Keratinocyte (primary cell): ENCODE measurements at regions not wholly inside any gene's neighbourhood (a gene's known extent, or its start where the extent isn't known, plus 50 kb on each side); places are given as distances from the start of the nearest gene placed in this dataset.

Experiments used
- DNase-seq: peaks from one replicate; pipeline ENCODE4 v3.0.0-alpha.2; 2011; ENCODE audit warnings: low read depth, missing footprints, low spot score
- FAIRE-seq: peaks from 2 replicates; lab custom pipeline; 2011; peaks lifted over from hg19 to GRCh38; lab: Jason Lieb, UNC
- H2AFZ ChIP-seq: 2 replicates; pipeline ENCODE4 v1.6.0; 2012; ENCODE audit warnings: low read length, control low read depth, inconsistent platforms; ENCODE audit not compliant: control insufficient read depth
- H3K27ac ChIP-seq: 2 replicates; pipeline ENCODE4 v1.5.1; 2011; ENCODE audit warnings: low read length; ENCODE audit not compliant: control insufficient read depth, insufficient read depth
- H3K27me3 ChIP-seq: 3 replicates; pipeline ENCODE4 v1.6.0; 2011; ENCODE audit warnings: low read length; ENCODE audit not compliant: control insufficient read depth, insufficient read depth; ENCODE audit errors: extremely low read depth
- H3K36me3 ChIP-seq, 2 experiments: 2 replicates in 1 of 2; 3 replicates in 1 of 2; pipeline ENCODE4 v1.5.1; 2011; ENCODE audit warnings: low read length in 2 of 2, mild to moderate bottlenecking in 1 of 2; ENCODE audit not compliant: control insufficient read depth in 2 of 2, insufficient read depth in 2 of 2; ENCODE audit errors: extremely low read depth in 1 of 2
- H3K4me1 ChIP-seq: 3 replicates; pipeline ENCODE4 v1.5.1; 2011; ENCODE audit warnings: low read length; ENCODE audit not compliant: control insufficient read depth, insufficient read depth; ENCODE audit errors: extremely low read depth
- H3K4me2 ChIP-seq: 3 replicates; pipeline ENCODE4 v1.6.0; 2011; ENCODE audit warnings: low read depth, low read length; ENCODE audit not compliant: control insufficient read depth, insufficient read depth; ENCODE audit errors: extremely low read depth
- H3K4me3 ChIP-seq, 3 experiments: fragments of 200-600 bp in 1 of 3; sonication (generic) in 1 of 3; 2 replicates in 2 of 3; 3 replicates in 1 of 3; pipeline ENCODE4 v1.5.1; 2011 to 2016; ENCODE audit warnings: low read length in 3 of 3, mild to moderate bottlenecking in 3 of 3, control low read depth in 2 of 3, inconsistent platforms in 1 of 3, low read depth in 1 of 3, mixed read lengths in 1 of 3, mixed run types in 1 of 3, moderate library complexity in 1 of 3; ENCODE audit not compliant: control insufficient read depth in 2 of 3, insufficient read depth in 2 of 3; ENCODE audit errors: extremely low read depth in 1 of 3
- H3K79me2 ChIP-seq: 2 replicates; pipeline ENCODE4 v1.6.0; 2012; ENCODE audit warnings: low read length; ENCODE audit not compliant: control insufficient read depth, insufficient read depth
- H3K9ac ChIP-seq: 3 replicates; pipeline ENCODE4 v1.6.0; 2011; ENCODE audit warnings: low read length; ENCODE audit not compliant: control insufficient read depth, insufficient read depth; ENCODE audit errors: extremely low read depth
- H3K9me1 ChIP-seq: 3 replicates; pipeline ENCODE4 v1.6.0; 2011; ENCODE audit warnings: low read length; ENCODE audit not compliant: control insufficient read depth, insufficient read depth; ENCODE audit errors: extremely low read depth
- H3K9me3 ChIP-seq: 2 replicates; pipeline ENCODE4 v1.5.1; 2012; ENCODE audit warnings: low read depth, low read length; ENCODE audit not compliant: control insufficient read depth
- H4K20me1 ChIP-seq: 3 replicates; pipeline ENCODE4 v1.6.0; 2011; ENCODE audit warnings: low read length; ENCODE audit not compliant: control insufficient read depth, insufficient read depth; ENCODE audit errors: extremely low read depth
- EZH2 ChIP-seq: IDR thresholded peaks from one replicate; pipeline ENCODE4 v1.6.1; 2012; ENCODE audit warnings: inconsistent platforms, mild to moderate bottlenecking, low read length, moderate library complexity
- dilution Hi-C: fragments of 300-500 bp; cut with MboI; formaldehyde crosslinking; loops from one replicate; pipeline ENCODE4 v1.7.0; 2020; ENCODE audit warnings: low sequenced_read_pairs; ENCODE audit not compliant: extremely low pct_ligation_motif_present
- TF ChIP-seq, protein P1 (sequence below), 3 experiments: IDR thresholded peaks in 1 of 3; conservative IDR thresholded peaks in 1 of 3; optimal IDR thresholded peaks in 1 of 3; 2 replicates in 2 of 3; 3 replicates in 1 of 3; pipeline versions ENCODE3 to v1.5.1; 2011; ENCODE audit warnings: low read length in 3 of 3, mild to moderate bottlenecking in 3 of 3, moderate library complexity in 2 of 3, control low read depth in 1 of 3, inconsistent platforms in 1 of 3; ENCODE audit not compliant: insufficient read depth in 2 of 3; ENCODE audit errors: extremely low read depth in 1 of 3

DNA sequence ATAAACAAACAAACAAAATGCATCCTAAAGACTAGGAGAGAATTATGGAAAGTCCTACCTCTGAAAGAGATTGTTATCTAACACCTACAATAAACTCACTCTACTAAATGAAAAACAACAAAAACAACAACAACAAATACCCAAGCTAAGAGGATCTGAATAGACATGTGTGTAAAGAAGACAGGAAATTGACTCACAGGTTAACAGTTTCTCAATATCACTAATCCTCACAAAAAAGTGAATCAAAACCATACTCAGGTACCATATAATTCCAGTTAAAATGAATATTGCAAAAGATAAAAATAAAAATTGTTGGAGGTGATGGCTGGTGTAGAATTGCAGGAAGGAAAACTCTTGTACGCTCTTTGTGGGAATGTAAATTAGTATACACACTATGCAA is 110.4 kb upstream of the TOP3B start:
- Histone ChIP-seq H3K9me3 (no peaks in the 10 kb centered on the region), H3K4me1 (peaks cover 11% of the 10 kb centered on the region), H4K20me1 (no peaks in the 10 kb centered on the region), H3K27me3 (peaks cover 3% of the 10 kb centered on the region), H3K9ac (no peak overlapping the region), H3K79me2 (no peaks in the 10 kb centered on the region), H3K36me3 (no peaks in the 10 kb centered on the region), H3K4me2 (no peak overlapping the region), H3K27ac (no peak overlapping the region), H2AFZ (no peak overlapping the region), H3K4me3 (no peak overlapping the region), H3K9me1 (no peaks in the 10 kb centered on the region)
- dilution Hi-C loops = no loop called here
- no peak for DNase-seq
- FAIRE-seq = no peak
- no peak for TF ChIP-seq EZH2
- TF ChIP-seq, protein P1, sequence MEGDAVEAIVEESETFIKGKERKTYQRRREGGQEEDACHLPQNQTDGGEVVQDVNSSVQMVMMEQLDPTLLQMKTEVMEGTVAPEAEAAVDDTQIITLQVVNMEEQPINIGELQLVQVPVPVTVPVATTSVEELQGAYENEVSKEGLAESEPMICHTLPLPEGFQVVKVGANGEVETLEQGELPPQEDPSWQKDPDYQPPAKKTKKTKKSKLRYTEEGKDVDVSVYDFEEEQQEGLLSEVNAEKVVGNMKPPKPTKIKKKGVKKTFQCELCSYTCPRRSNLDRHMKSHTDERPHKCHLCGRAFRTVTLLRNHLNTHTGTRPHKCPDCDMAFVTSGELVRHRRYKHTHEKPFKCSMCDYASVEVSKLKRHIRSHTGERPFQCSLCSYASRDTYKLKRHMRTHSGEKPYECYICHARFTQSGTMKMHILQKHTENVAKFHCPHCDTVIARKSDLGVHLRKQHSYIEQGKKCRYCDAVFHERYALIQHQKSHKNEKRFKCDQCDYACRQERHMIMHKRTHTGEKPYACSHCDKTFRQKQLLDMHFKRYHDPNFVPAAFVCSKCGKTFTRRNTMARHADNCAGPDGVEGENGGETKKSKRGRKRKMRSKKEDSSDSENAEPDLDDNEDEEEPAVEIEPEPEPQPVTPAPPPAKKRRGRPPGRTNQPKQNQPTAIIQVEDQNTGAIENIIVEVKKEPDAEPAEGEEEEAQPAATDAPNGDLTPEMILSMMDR (optimal IDR thresholded peaks at IDR 0.05 in 1 of 3, IDR thresholded peaks at IDR 0.05 in 1 of 3, conservative IDR thresholded peaks at IDR 0.05 in 1 of 3; ENCODE audit: extremely low read depth in 1 of 3, insufficient read depth in 2 of 3, low read length in 3 of 3) = no peak

DNA sequence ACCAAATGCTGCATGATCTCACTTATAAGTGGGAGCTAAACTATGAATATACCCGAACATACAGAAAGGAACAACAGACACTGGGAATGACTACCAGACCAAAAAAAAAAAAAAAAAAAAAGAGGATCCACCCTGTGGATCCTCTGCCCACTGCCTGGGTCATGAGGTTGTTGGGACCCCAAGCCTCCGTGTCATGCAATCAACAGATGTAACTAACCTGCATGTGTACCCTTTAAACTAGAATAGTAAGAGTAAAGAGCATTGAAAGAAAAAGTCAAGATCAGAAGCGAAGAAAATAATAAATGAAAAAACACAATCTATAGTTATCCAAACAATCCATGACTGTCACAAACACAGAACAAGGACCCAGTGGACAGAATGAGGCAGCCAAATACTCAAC is 109.5 kb upstream of the TOP3B start:
- H3K9me3 ChIP-seq = no peaks in the 10 kb centered on the region
- no peak overlapping the region for H3K4me2 ChIP-seq
- H3K27ac ChIP-seq = no peak overlapping the region
- H3K9ac ChIP-seq = no peak overlapping the region
- H3K27me3 ChIP-seq = peaks cover 3% of the 10 kb centered on the region
- no peaks in the 10 kb centered on the region for H3K36me3 ChIP-seq
- no peaks in the 10 kb centered on the region for H4K20me1 ChIP-seq
- no peak for TF ChIP-seq EZH2
- TF ChIP-seq, protein P1 (optimal IDR thresholded peaks at IDR 0.05 in 1 of 3, IDR thresholded peaks at IDR 0.05 in 1 of 3, conservative IDR thresholded peaks at IDR 0.05 in 1 of 3; ENCODE audit: extremely low read depth in 1 of 3, insufficient read depth in 2 of 3, low read length in 3 of 3) = no peak
- no peak for FAIRE-seq
- dilution Hi-C loops = no loop called here
- H3K4me1 ChIP-seq = peaks cover 11% of the 10 kb centered on the region
- H3K9me1 ChIP-seq = no peaks in the 10 kb centered on the region
- no peak for DNase-seq
- H2AFZ ChIP-seq = no peak overlapping the region
- H3K4me3 ChIP-seq = no peak overlapping the region
- no peaks in the 10 kb centered on the region for H3K79me2 ChIP-seq
